HG03097 (cell line): ENCODE measurements at regions not wholly inside any gene's neighbourhood (a gene's known extent, or its start where the extent isn't known, plus 50 kb on each side); places are given as distances from the start of the nearest gene placed in this dataset.
"Not testable (repeated sequence)": the region's sequence is repeated elsewhere in the genome, so short reads cannot be mapped to it uniquely, and the experiment has no call there.

Experiments used
- ATAC-seq: cut with Tn5 transposase; IDR thresholded peaks from one replicate; pipeline ENCODE4 v1.9.1; 2021; ENCODE audit not compliant: unreplicated experiment, low FRiP score

- no peak for ATAC-seq
Observed at GRCh38 chr4:84381759-84382158, 117.3 kb downstream of the NKX6-1 start.

GRCh38 chr4:84379917-84380641 is 119.0 kb downstream of the NKX6-1 start:
- ATAC-seq: no peak

GRCh38 chr4:84378983-84379382 is 120.1 kb downstream of the NKX6-1 start:
- ATAC-seq: no peak

- ATAC-seq: no peak
Observed at GRCh38 chr4:84378356-84378755, 120.7 kb downstream of the NKX6-1 start.

- ATAC-seq: no peak
Observed at GRCh38 chr4:84366907-84367306, 132.2 kb downstream of the NKX6-1 start.

- ATAC-seq: no peak
Observed at GRCh38 chr4:84366161-84366560, 132.9 kb downstream of the NKX6-1 start.

GRCh38 chr4:84362896-84363655 is 136.0 kb downstream of the NKX6-1 start:
- no peak for ATAC-seq

GRCh38 chr4:84342161-84342560 is 156.9 kb downstream of the NKX6-1 start:
- ATAC-seq: no peak

GRCh38 chr4:84341559-84341958 is 157.5 kb downstream of the NKX6-1 start:
- no peak for ATAC-seq

GRCh38 chr4:84338367-84338766 is 160.7 kb downstream of the NKX6-1 start:
- ATAC-seq: no peak

GRCh38 chr4:84336964-84337705 is 162.0 kb downstream of the NKX6-1 start:
- ATAC-seq: no peak

GRCh38 chr4:84327526-84327925 is 171.6 kb downstream of the NKX6-1 start:
- no peak for ATAC-seq

GRCh38 chr4:84325625-84326024 is 173.5 kb downstream of the NKX6-1 start:
- no peak for ATAC-seq

GRCh38 chr4:84324303-84325245 is 174.5 kb downstream of the NKX6-1 start:
- no peak for ATAC-seq

GRCh38 chr4:84319124-84319523 is 180.0 kb downstream of the NKX6-1 start:
- no peak for ATAC-seq

GRCh38 chr4:84317513-84317912 is 181.6 kb downstream of the NKX6-1 start:
- no peak for ATAC-seq

GRCh38 chr4:84312426-84313012 is 186.6 kb downstream of the NKX6-1 start:
- no peak for ATAC-seq

GRCh38 chr4:84309191-84309590 is 189.9 kb downstream of the NKX6-1 start:
- no peak for ATAC-seq

- ATAC-seq: not testable (repeated sequence)
Observed at GRCh38 chr4:84298719-84299254, 200.3 kb downstream of the NKX6-1 start.
